Astrocyte (in vitro differentiated cells and primary cell): ENCODE measurements at regions not wholly inside any gene's neighbourhood (a gene's known extent, or its start where the extent isn't known, plus 50 kb on each side); places are given as distances from the start of the nearest gene placed in this dataset.

Experiments used
- EZH2 ChIP-seq: IDR thresholded peaks from 2 replicates; pipeline ENCODE4 v1.6.1; 2012; ENCODE audit warnings: mild to moderate bottlenecking, low read length, inconsistent platforms; ENCODE audit not compliant: insufficient read depth
- TF ChIP-seq, protein P1 (sequence below): IDR thresholded peaks from 2 replicates; pipeline ENCODE4 v1.5.1; 2011; ENCODE audit warnings: low read depth, mild to moderate bottlenecking, inconsistent platforms, low read length, moderate library complexity; ENCODE audit not compliant: insufficient read depth

- TF ChIP-seq, protein P1, sequence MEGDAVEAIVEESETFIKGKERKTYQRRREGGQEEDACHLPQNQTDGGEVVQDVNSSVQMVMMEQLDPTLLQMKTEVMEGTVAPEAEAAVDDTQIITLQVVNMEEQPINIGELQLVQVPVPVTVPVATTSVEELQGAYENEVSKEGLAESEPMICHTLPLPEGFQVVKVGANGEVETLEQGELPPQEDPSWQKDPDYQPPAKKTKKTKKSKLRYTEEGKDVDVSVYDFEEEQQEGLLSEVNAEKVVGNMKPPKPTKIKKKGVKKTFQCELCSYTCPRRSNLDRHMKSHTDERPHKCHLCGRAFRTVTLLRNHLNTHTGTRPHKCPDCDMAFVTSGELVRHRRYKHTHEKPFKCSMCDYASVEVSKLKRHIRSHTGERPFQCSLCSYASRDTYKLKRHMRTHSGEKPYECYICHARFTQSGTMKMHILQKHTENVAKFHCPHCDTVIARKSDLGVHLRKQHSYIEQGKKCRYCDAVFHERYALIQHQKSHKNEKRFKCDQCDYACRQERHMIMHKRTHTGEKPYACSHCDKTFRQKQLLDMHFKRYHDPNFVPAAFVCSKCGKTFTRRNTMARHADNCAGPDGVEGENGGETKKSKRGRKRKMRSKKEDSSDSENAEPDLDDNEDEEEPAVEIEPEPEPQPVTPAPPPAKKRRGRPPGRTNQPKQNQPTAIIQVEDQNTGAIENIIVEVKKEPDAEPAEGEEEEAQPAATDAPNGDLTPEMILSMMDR = no peak
- no peak for TF ChIP-seq EZH2
Measured at GRCh38 chr22:48288376-48288940, 1526.0 kb downstream of the TBC1D22A start.
